ENCODE measurements at regions not wholly inside any gene's neighbourhood (a gene's known extent, or its start where the extent isn't known, plus 50 kb on each side); places are given as distances from the start of the nearest gene placed in this dataset.

DNA sequence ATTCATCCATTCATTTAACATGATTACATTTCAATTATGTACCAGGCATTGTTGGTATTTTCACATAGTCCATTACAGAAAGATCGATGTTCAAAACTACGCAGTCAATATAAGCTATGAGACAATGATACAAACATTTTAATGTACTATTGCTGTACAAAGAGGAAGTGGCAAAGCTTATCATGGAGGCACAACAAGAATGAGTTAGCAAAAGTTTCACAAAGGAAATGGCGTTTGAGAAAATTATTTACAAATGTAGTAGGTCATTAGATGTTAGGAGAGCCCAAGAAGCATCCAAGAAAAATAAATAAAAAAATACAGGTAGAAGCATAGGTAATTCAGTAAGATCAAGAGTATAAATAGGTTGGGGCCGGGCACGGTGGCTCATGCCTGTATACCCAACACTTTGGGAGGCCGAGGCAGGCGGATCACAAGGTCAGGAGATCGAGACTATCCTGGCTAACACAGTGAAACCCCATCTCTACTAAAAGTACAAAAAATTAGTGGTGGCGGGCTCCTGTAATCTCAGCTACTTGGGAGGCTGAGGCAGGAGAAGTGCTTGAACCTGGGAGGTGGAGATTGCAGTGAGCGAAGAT is 1730.8 kb upstream of the CELF4 start:
- TF ChIP-seq POLR2A (IDR thresholded peaks at IDR 0.05) (no peak), POLR2AphosphoS5 (IDR thresholded peaks at IDR 0.05) (no peak)
- TF ChIP-seq, protein P1, sequence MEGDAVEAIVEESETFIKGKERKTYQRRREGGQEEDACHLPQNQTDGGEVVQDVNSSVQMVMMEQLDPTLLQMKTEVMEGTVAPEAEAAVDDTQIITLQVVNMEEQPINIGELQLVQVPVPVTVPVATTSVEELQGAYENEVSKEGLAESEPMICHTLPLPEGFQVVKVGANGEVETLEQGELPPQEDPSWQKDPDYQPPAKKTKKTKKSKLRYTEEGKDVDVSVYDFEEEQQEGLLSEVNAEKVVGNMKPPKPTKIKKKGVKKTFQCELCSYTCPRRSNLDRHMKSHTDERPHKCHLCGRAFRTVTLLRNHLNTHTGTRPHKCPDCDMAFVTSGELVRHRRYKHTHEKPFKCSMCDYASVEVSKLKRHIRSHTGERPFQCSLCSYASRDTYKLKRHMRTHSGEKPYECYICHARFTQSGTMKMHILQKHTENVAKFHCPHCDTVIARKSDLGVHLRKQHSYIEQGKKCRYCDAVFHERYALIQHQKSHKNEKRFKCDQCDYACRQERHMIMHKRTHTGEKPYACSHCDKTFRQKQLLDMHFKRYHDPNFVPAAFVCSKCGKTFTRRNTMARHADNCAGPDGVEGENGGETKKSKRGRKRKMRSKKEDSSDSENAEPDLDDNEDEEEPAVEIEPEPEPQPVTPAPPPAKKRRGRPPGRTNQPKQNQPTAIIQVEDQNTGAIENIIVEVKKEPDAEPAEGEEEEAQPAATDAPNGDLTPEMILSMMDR (IDR thresholded peaks at IDR 0.05): no peak
